Activated CD8-positive, alpha-beta T cell treated with anti-CD3 and anti-CD28 coated beads for 36 hours (primary cell): ENCODE measurements at regions not wholly inside any gene's neighbourhood (a gene's known extent, or its start where the extent isn't known, plus 50 kb on each side); places are given as distances from the start of the nearest gene placed in this dataset.

Source experiments
- ATAC-seq: fragments of 200-7000 bp; cut with Tn5 transposase; one replicate; pipeline ENCODE4 v1.10.0; 2021; ENCODE audit warnings: mild to moderate bottlenecking, moderate library complexity
- CTCF ChIA-PET: fragments of 350-600 bp; sonication (Branson Sonifier 250); formaldehyde crosslinking; loops from one replicate; lab custom pipeline; 2021; ENCODE audit warnings: antibody characterized with exemption; lab: Charles Lee
- POLR2A ChIA-PET: fragments of 350-600 bp; sonication (Branson Sonifier 250); formaldehyde crosslinking; loops from one replicate; lab custom pipeline; 2021; ENCODE audit warnings: antibody characterized with exemption; lab: Charles Lee
- DNase-seq: peaks from one replicate; pipeline ENCODE4 v3.0.0-alpha.2; 2020
- H3K27ac Mint-ChIP-seq: one replicate; pipeline ENCODE4 v1.8.0; 2021; ENCODE audit warnings: mild to moderate bottlenecking, mixed read lengths
- H3K27me3 Mint-ChIP-seq: one replicate; pipeline ENCODE4 v1.8.0; 2021; ENCODE audit warnings: mixed read lengths
- H3K36me3 Mint-ChIP-seq: one replicate; pipeline ENCODE4 v1.8.0; 2021; ENCODE audit warnings: low read depth, mixed read lengths
- H3K4me1 Mint-ChIP-seq: one replicate; pipeline ENCODE4 v1.8.0; 2021; ENCODE audit warnings: low read depth, mixed read lengths
- H3K4me3 Mint-ChIP-seq: one replicate; pipeline ENCODE4 v1.8.0; 2021; ENCODE audit warnings: mild to moderate bottlenecking, moderate library complexity, mixed read lengths
- H3K9me3 Mint-ChIP-seq: one replicate; pipeline ENCODE4 v1.8.0; 2021; ENCODE audit warnings: mixed read lengths
- CTCF ChIP-seq: fragments of 200-600 bp; IDR thresholded peaks from one replicate; pipeline ENCODE4 v1.8.0; 2022; ENCODE audit warnings: antibody characterized with exemption, mild to moderate bottlenecking
- intact Hi-C: fragments of 100-400 bp; cut with micrococcal nuclease; formaldehyde crosslinking; loops from one replicate; pipeline ENCODE4 v1.10.0; 2022

GRCh38 chr3:111476701-111477100, 65.3 kb upstream of the CD96 start:
- Mint-ChIP-seq H3K27ac (no peak overlapping the region), H3K9me3 (peaks cover under 1% of the 10 kb centered on the region), H3K4me3 (no peak overlapping the region), H3K4me1 (no peaks in the 10 kb centered on the region), H3K27me3 (no peaks in the 10 kb centered on the region), H3K36me3 (no peaks in the 10 kb centered on the region)
- no peak for ATAC-seq
- TF ChIP-seq CTCF: no peak
- CTCF ChIA-PET: no interaction called here
- no peak for DNase-seq
- POLR2A ChIA-PET: no interaction called here
- intact Hi-C loops: no loop called here

- no peaks in the 10 kb centered on the region for H3K4me1 Mint-ChIP-seq
- ChIA-PET CTCF (interaction anchor here (0.6 kb wide), 1 partner anchor 415 kb away, joined by 3 read pairs; no protein-coding TSS in a partner anchor), POLR2A (no interaction called here)
These were observed 61.9 kb upstream of the CD96 start for GRCh38 chr3:111480091-111480490.

GRCh38 chr3:111481551-111481950, 60.4 kb upstream of the CD96 start:
- ATAC-seq (no peak), DNase-seq (no peak)
- Mint-ChIP-seq H3K27me3 (no peaks in the 10 kb centered on the region), H3K27ac (no peak overlapping the region), H3K9me3 (peaks cover 3% of the 10 kb centered on the region), H3K36me3 (no peaks in the 10 kb centered on the region), H3K4me3 (no peak overlapping the region), H3K4me1 (no peaks in the 10 kb centered on the region)
- CTCF ChIA-PET: no interaction called here
- POLR2A ChIA-PET: no interaction called here
- no peak for TF ChIP-seq CTCF
- intact Hi-C loops: no loop called here

More at GRCh38 chr3:111480091-111480490, 61.9 kb upstream of the CD96 start:
- Mint-ChIP-seq H3K27me3 (no peaks in the 10 kb centered on the region), H3K36me3 (no peaks in the 10 kb centered on the region), H3K27ac (no peak overlapping the region), H3K4me3 (no peak overlapping the region), H3K9me3 (peaks cover 2% of the 10 kb centered on the region)
- TF ChIP-seq CTCF: no peak
- intact Hi-C loops: no loop called here
- ATAC-seq: no peak
- DNase-seq: no peak

- ChIA-PET POLR2A (no interaction called here), CTCF (no interaction called here)
- H3K9me3 Mint-ChIP-seq: peaks cover 3% of the 10 kb centered on the region
- no peak for TF ChIP-seq CTCF
- no peaks in the 10 kb centered on the region for H3K36me3 Mint-ChIP-seq
- ATAC-seq (no peak), DNase-seq (no peak)
- H3K4me1 Mint-ChIP-seq: no peaks in the 10 kb centered on the region
- H3K27me3 Mint-ChIP-seq: no peaks in the 10 kb centered on the region
- no peak overlapping the region for H3K4me3 Mint-ChIP-seq
- intact Hi-C loops: no loop called here
- no peak overlapping the region for H3K27ac Mint-ChIP-seq
These were observed 59.4 kb upstream of the CD96 start for GRCh38 chr3:111482574-111482973.

GRCh38 chr3:111485086-111485485, 56.9 kb upstream of the CD96 start:
- Mint-ChIP-seq H3K36me3 (no peaks in the 10 kb centered on the region), H3K27me3 (no peaks in the 10 kb centered on the region), H3K4me1 (no peaks in the 10 kb centered on the region), H3K9me3 (peaks cover 6% of the 10 kb centered on the region), H3K4me3 (no peak overlapping the region), H3K27ac (no peak overlapping the region)
- DNase-seq: no peak
- TF ChIP-seq CTCF: no peak
- CTCF ChIA-PET: no interaction called here
- intact Hi-C loops: no loop called here
- ATAC-seq: no peak
- POLR2A ChIA-PET: interaction anchor here (0.6 kb wide), 1 partner anchor 14 kb away, joined by 3 read pairs; no protein-coding TSS in a partner anchor
